Heart left ventricle (tissue), 13 donors: ENCODE measurements at regions not wholly inside any gene's neighbourhood (a gene's known extent, or its start where the extent isn't known, plus 50 kb on each side); places are given as distances from the start of the nearest gene placed in this dataset.

ENCODE experiments used
- CTCF ChIP-seq, 12 donors: fragments of 200-600 bp; sonication (generic) in 4 of 12; IDR thresholded peaks; one replicate each; pipeline versions ENCODE4 v1.5.0 to v1.8.0; 2018 to 2022; ENCODE audit warnings: antibody characterized with exemption in 12 of 12, mild to moderate bottlenecking in 5 of 12
- POLR2A ChIP-seq, 2 donors: fragments of 450-650 bp; IDR thresholded peaks; one replicate each; pipeline ENCODE4 v1.6.1; 2017; ENCODE audit warnings: antibody characterized with exemption in 2 of 2, mild to moderate bottlenecking in 2 of 2, moderate library complexity in 2 of 2
- donor health status: ischemic (EF 13 %, LVEDD 7.1; RV severe dilation, severe dysfunction).
- donor health status: DM: no; HTN: yes; CAD: no.
- donor health status: DM: no; HTN: no; CAD: no.
- donor health status: ischemic (EF 25% LVEDD 6.9; RV normal size, moderate dysfunction).
- donor health status: ischemic (EF 25% LVEDD 5.7; RV mildly dilated, moderate dysfunction).
- donor health status: ischemic (EF 35%, LVEDD 5.7; RV mildly dilated, moderate dysfunction).
- donor health status: nonischemic (EF 11% LVEDD 7.7; RV severe dilation, severe dysfunction).
- donor health status: DM: yes; HTN: yes; CAD: no.
- donor health status: PGD.
- donor health status: ischemic (EF 29% LVEDD 5.4; RV normal size, mild dysfunction).
- donor health status: nonischemic (EF 23%, LVEDD 6.1; RV moderate dilation, normal function).

- TF ChIP-seq CTCF (IDR thresholded peaks at IDR 0.05), result peak in 6 of 12 donors; percentile 9 to 32 (median 28)
- no peak for TF ChIP-seq POLR2A (IDR thresholded peaks at IDR 0.05)
Observed at GRCh38 chr6:137975188-137975940, 108.3 kb downstream of the TNFAIP3 start.
